ENCODE measurements at regions not wholly inside any gene's neighbourhood (a gene's known extent, or its start where the extent isn't known, plus 50 kb on each side); places are given as distances from the start of the nearest gene placed in this dataset.
"Not testable (repeated sequence)": the region's sequence is repeated elsewhere in the genome, so short reads cannot be mapped to it uniquely, and the experiment has no call there.

DNA sequence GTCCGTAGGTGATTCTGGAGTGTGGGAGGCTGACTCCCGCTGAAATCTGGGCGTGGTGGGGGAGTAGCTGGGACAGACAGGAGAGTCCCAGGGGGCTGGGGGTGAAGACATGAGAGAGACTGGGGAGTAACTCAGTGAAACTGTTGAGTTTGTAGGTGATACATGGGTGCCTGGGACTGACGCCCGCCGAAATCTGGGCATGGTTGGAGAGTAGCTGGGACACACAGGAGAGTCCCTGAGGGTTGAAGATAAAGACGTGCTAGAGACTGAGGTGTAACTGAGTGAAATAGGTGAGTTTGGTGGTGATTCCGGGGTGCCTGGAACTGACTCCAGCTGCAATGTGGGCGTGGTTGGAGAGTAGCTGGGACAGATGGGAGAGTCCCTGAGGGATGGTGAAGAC lies 299.8 kb downstream of the CWH43 start:
- not testable (repeated sequence) for H3K27me3 Mint-ChIP-seq; H3K4me1 Mint-ChIP-seq; H3K27ac ChIP-seq (ENCODE audit: insufficient read depth, low read length, poor library complexity, severe bottlenecking); H3K4me1 ChIP-seq (ENCODE audit: control insufficient read depth, insufficient read depth, low read length, poor library complexity, severe bottlenecking); H3K4me3 Mint-ChIP-seq; ATAC-seq (ENCODE audit: low read depth in 2 of 2); H3K4me3 ChIP-seq (ENCODE audit: low read depth, low read length); H3K9me3 ChIP-seq (ENCODE audit: control insufficient read depth in 2 of 2, low read length in 2 of 2); DNase-seq; H3K36me3 ChIP-seq (ENCODE audit: control insufficient read depth, insufficient read depth, low read length); H3K27me3 ChIP-seq (ENCODE audit: control insufficient read depth, insufficient read depth, low read length); H3K36me3 Mint-ChIP-seq; H3K27ac Mint-ChIP-seq
- peaks cover 0 to 18% (median 6%) of the 10 kb centered on the region in 7 donors for H3K9me3 Mint-ChIP-seq

DNA sequence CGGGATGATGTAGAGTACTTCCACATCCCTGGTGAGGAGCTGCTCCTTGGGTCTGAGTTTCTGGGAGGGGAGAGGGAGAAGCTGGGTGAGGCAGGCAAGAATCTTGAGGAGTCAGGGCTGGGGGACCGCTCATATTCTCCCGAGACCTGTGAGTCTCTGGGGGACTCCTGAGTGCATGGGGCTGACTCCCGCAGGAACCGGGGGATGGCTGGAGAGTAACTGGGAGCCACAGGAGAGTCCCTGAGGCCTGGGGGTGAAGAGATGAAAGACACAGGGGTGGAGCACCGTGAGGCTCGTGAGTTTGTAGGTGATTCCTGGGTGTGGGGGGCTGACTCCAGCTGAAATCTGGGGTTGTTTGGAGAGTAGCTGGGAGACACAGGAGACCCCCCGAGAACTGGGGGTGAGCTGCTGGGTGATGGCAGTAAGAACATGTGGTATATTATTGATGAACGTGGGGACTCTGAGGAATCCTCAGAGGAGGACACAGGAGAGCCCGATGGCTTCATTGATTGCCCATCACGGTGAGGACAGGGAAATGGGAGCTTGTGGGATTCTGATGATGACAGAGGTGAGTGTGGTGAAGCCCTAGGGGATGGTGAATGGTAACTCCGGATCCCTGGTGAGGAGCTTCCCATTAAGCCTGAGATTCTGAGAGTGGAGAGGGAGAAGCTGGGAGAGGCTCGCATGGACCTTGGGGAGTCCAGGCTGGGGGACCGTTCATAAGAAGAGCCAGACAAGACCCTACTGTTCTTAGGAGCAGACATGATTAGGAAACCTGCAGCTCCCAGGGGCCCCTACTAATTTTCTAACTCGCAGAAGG lies 301.1 kb downstream of the CWH43 start:
- H3K4me1 Mint-ChIP-seq; H3K36me3 ChIP-seq (ENCODE audit: control insufficient read depth, insufficient read depth, low read length); H3K4me3 Mint-ChIP-seq; H3K4me3 ChIP-seq (ENCODE audit: low read depth, low read length); H3K27me3 ChIP-seq (ENCODE audit: control insufficient read depth, insufficient read depth, low read length); DNase-seq; H3K27ac Mint-ChIP-seq; H3K4me1 ChIP-seq (ENCODE audit: control insufficient read depth, insufficient read depth, low read length, poor library complexity, severe bottlenecking); H3K9me3 ChIP-seq (ENCODE audit: control insufficient read depth in 2 of 2, low read length in 2 of 2); H3K27me3 Mint-ChIP-seq; ATAC-seq (ENCODE audit: low read depth in 2 of 2); H3K27ac ChIP-seq (ENCODE audit: insufficient read depth, low read length, poor library complexity, severe bottlenecking); H3K36me3 Mint-ChIP-seq: not testable (repeated sequence)
- peaks cover 0 to 18% (median 6%) of the 10 kb centered on the region in 7 donors for H3K9me3 Mint-ChIP-seq

DNA sequence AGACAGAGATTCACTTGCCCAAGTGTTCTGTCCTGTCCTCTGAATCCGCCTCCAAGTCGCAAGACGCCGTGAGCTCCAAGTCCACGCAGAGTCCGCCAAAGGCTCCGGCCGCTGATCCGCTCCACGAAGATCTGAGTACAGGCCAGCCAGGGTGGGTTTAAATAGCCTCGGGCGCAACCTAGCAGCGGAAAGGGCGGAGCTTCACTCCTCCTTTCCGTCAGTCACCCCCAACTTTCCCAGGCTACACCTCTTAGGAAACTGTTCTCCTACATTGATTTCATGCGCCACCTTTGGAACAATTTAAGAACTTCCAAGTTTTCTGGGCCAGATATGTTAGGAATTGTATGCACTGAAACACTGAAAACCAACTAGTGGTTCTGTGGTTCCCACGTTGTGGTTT lies 301.8 kb downstream of the CWH43 start:
- H3K4me1 ChIP-seq (ENCODE audit: control insufficient read depth, insufficient read depth, low read length, poor library complexity, severe bottlenecking); H3K9me3 ChIP-seq (ENCODE audit: control insufficient read depth in 2 of 2, low read length in 2 of 2); H3K27ac ChIP-seq (ENCODE audit: insufficient read depth, low read length, poor library complexity, severe bottlenecking); H3K4me3 Mint-ChIP-seq; ATAC-seq (ENCODE audit: low read depth in 2 of 2); H3K36me3 ChIP-seq (ENCODE audit: control insufficient read depth, insufficient read depth, low read length); H3K36me3 Mint-ChIP-seq; DNase-seq; H3K4me1 Mint-ChIP-seq; H3K27me3 Mint-ChIP-seq; H3K4me3 ChIP-seq (ENCODE audit: low read depth, low read length); H3K27ac Mint-ChIP-seq; H3K27me3 ChIP-seq (ENCODE audit: control insufficient read depth, insufficient read depth, low read length): not testable (repeated sequence)
- peaks cover 0 to 18% (median 6%) of the 10 kb centered on the region in 7 donors for H3K9me3 Mint-ChIP-seq

DNA sequence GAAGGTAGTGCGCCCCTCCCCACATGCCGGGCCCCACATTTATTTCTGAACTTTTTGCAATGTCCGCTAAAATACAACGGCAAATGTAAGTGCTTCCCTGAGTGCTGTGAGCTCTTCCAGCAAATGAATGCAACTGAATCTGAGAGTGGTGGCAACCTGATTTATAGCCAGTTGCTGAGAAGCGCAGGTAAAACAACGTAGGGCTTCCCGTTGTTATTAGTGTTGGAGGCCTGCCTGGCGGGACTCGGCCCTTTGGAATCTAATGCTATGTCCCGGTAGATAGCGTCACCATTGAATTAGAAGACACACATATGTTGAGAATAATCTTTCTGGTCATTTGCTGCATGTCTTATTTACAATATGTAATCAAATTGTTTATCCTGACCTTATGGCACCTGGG lies 302.7 kb downstream of the CWH43 start:
- H3K27ac ChIP-seq (ENCODE audit: insufficient read depth, low read length, poor library complexity, severe bottlenecking); ATAC-seq (ENCODE audit: low read depth in 2 of 2); H3K36me3 ChIP-seq (ENCODE audit: control insufficient read depth, insufficient read depth, low read length); H3K27ac Mint-ChIP-seq; H3K36me3 Mint-ChIP-seq; H3K4me3 ChIP-seq (ENCODE audit: low read depth, low read length); H3K27me3 ChIP-seq (ENCODE audit: control insufficient read depth, insufficient read depth, low read length); H3K4me1 Mint-ChIP-seq; DNase-seq; H3K9me3 ChIP-seq (ENCODE audit: control insufficient read depth in 2 of 2, low read length in 2 of 2); H3K4me3 Mint-ChIP-seq; H3K27me3 Mint-ChIP-seq; H3K4me1 ChIP-seq (ENCODE audit: control insufficient read depth, insufficient read depth, low read length, poor library complexity, severe bottlenecking): not testable (repeated sequence)
- H3K9me3 Mint-ChIP-seq: peaks cover 0 to 18% (median 7%) of the 10 kb centered on the region in 7 donors

DNA sequence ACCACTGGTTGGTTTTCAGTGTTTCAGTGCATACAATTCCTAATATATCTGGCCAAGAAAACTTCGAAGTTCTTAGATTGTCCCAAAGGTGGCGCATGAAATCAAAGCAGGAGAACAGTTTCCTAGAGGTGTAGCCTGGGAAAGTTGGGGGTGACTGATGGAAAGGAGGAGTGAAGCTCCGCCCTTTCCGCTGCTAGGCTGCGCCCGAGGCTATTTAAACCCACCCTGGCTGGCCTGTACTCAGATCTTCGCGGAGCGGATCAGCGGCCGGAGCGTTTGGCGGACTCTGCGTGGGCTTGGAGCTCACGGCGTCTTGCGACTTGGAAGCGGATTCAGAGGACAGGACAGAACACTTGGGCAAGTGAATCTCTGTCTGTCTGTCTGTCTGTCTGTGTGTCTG lies 328.7 kb downstream of the CWH43 start:
- not testable (repeated sequence) for H3K4me3 Mint-ChIP-seq; H3K27ac ChIP-seq (ENCODE audit: insufficient read depth, low read length, poor library complexity, severe bottlenecking); H3K4me1 Mint-ChIP-seq; H3K36me3 ChIP-seq (ENCODE audit: control insufficient read depth, insufficient read depth, low read length); H3K27me3 Mint-ChIP-seq; ATAC-seq (ENCODE audit: low read depth in 2 of 2); H3K4me1 ChIP-seq (ENCODE audit: control insufficient read depth, insufficient read depth, low read length, poor library complexity, severe bottlenecking); H3K4me3 ChIP-seq (ENCODE audit: low read depth, low read length); H3K27me3 ChIP-seq (ENCODE audit: control insufficient read depth, insufficient read depth, low read length); H3K27ac Mint-ChIP-seq; DNase-seq; H3K36me3 Mint-ChIP-seq; H3K9me3 ChIP-seq (ENCODE audit: control insufficient read depth in 2 of 2, low read length in 2 of 2)
- H3K9me3 Mint-ChIP-seq: peaks cover 0 to 22% (median 8%) of the 10 kb centered on the region in 7 donors

DNA sequence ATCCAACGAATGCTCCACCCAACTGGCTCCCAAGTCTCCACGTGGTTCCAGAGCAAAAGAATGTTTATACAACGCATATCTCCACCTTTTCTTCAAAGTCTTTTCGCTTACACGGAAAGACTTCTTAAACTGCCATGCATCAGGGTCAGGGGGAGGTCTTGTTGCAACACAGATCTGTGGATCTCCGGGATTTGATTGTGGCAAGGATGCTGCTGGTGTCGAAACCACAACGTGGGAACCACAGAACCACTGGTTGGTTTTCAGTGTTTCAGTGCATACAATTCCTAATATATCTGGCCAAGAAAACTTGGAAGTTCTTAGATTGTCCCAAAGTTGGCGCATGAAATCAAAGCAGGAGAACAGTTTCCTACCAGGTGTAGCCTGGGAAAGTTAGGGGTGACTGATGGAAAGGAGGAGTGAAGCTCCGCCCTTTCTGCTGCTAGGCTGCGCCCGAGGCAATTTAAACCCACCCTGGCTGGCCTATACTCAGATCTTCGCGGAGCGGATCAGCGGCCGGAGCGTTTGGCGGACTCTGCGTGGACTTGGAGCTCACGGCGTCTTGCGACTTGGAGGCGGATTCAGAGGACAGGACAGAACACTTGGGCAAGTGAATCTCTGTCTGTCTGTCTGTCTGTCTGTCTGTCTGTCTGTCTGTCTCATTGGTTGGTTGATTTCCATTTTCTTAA lies 334.8 kb downstream of the CWH43 start:
- H3K9me3 Mint-ChIP-seq: peaks cover 0 to 24% (median 4%) of the 10 kb centered on the region in 7 donors
- not testable (repeated sequence) for DNase-seq; H3K4me1 Mint-ChIP-seq; H3K36me3 Mint-ChIP-seq; H3K27me3 ChIP-seq (ENCODE audit: control insufficient read depth, insufficient read depth, low read length); H3K9me3 ChIP-seq (ENCODE audit: control insufficient read depth in 2 of 2, low read length in 2 of 2); H3K4me1 ChIP-seq (ENCODE audit: control insufficient read depth, insufficient read depth, low read length, poor library complexity, severe bottlenecking); H3K27ac ChIP-seq (ENCODE audit: insufficient read depth, low read length, poor library complexity, severe bottlenecking); H3K27me3 Mint-ChIP-seq; H3K4me3 ChIP-seq (ENCODE audit: low read depth, low read length); H3K36me3 ChIP-seq (ENCODE audit: control insufficient read depth, insufficient read depth, low read length); ATAC-seq (ENCODE audit: low read depth in 2 of 2); H3K27ac Mint-ChIP-seq
- H3K4me3 Mint-ChIP-seq: peak overlapping the region in 1 of 4 donors; percentile 24

DNA sequence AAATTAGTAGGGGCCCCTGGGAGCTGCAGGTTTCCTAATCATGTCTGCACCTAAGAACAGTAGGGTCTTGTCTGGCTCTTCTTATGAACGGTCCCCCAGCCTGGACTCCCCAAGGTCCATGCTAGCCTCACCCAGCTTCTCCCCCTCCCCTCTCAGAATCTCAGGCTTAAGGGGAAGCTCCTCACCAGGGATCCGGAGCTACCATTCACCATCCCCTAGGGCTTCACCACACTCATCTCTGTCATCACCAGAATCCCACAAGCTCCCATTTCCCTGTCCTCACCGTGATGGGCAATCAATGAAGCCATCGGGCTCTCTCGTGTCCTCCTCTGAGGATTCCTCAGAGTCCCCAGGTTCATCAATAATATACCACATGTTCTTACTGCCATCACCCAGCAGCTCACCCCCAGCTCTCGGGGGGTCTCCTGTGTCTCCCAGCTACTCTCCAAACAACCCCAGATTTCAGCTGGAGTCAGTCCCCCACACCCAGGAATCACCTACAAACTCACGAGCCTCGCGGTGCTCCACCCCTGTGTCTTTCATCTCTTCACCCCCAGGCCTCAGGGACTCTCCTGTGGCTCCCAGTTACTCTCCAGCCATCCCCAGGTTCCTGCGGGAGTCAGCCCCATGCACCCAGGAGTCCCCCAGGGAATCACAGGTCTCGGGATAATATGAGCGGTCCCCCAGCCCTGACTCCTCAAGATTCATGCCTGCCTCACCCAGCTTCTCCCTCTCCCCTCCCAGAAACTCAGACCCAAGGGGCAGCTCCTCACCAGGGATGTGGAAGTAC lies 335.6 kb downstream of the CWH43 start:
- H3K4me1 ChIP-seq (ENCODE audit: control insufficient read depth, insufficient read depth, low read length, poor library complexity, severe bottlenecking); H3K27ac Mint-ChIP-seq; H3K27ac ChIP-seq (ENCODE audit: insufficient read depth, low read length, poor library complexity, severe bottlenecking); H3K27me3 Mint-ChIP-seq; H3K4me3 Mint-ChIP-seq; DNase-seq; ATAC-seq (ENCODE audit: low read depth in 2 of 2); H3K36me3 ChIP-seq (ENCODE audit: control insufficient read depth, insufficient read depth, low read length); H3K9me3 ChIP-seq (ENCODE audit: control insufficient read depth in 2 of 2, low read length in 2 of 2); H3K27me3 ChIP-seq (ENCODE audit: control insufficient read depth, insufficient read depth, low read length); H3K36me3 Mint-ChIP-seq; H3K4me1 Mint-ChIP-seq; H3K4me3 ChIP-seq (ENCODE audit: low read depth, low read length): not testable (repeated sequence)
- H3K9me3 Mint-ChIP-seq: peaks cover 0 to 22% (median 4%) of the 10 kb centered on the region in 7 donors
